Esophagus squamous epithelium (tissue), 4 donors: ENCODE measurements at regions not wholly inside any gene's neighbourhood (a gene's known extent, or its start where the extent isn't known, plus 50 kb on each side); places are given as distances from the start of the nearest gene placed in this dataset.

Source experiments
- CTCF ChIP-seq, 6 experiments: fragments of 450-650 bp in 4 of 6; fragments of 200-600 bp in 2 of 6; sonication (generic) in 2 of 6; IDR thresholded peaks; one replicate each; pipeline ENCODE4 v1.5.1; 2016 to 2019; ENCODE audit warnings: antibody characterized with exemption in 6 of 6, mild to moderate bottlenecking in 4 of 6, moderate library complexity in 4 of 6
- POLR2A ChIP-seq, 4 donors: fragments of 450-650 bp; IDR thresholded peaks; one replicate each; pipeline ENCODE4 v1.6.1; 2017; ENCODE audit warnings: antibody characterized with exemption in 4 of 4, mild to moderate bottlenecking in 4 of 4, moderate library complexity in 3 of 4

DNA sequence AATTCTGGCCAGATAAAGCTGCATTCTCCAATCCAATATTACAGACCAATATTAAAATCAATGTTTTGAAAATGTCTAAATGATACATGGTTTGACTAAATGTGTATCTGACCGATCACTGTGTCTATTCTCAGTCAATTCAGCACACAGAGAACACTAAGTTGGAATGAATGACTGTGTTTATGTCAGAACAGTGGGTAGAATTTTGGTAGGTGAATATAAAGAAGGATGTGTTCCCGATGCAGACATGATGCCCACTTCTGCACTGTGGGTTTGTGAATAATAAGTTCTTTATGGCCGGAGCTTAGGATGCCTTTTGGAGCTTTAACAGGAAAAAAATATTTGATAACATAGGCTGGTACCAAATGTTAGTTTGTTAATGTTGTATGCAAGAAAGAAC, 113.2 kb upstream of the GIMD1 start:
- TF ChIP-seq CTCF (IDR thresholded peaks at IDR 0.05) = no peak
- TF ChIP-seq POLR2A (IDR thresholded peaks at IDR 0.05) = no peak
